OCI-LY3 (cell line): ENCODE measurements at regions not wholly inside any gene's neighbourhood (a gene's known extent, or its start where the extent isn't known, plus 50 kb on each side); places are given as distances from the start of the nearest gene placed in this dataset.

Source experiments
- CTCF ChIP-seq: fragments of 200-600, 300-600 bp; sonication (generic); IDR thresholded peaks from 2 replicates; pipeline ENCODE4 v1.5.1; 2014; ENCODE audit warnings: antibody characterized with exemption, low read length, low read depth
- EZH2phosphoT487 ChIP-seq: fragments of 200-600 bp; shearing (Covaris generic); IDR thresholded peaks from 2 replicates; pipeline ENCODE4 v1.6.1; 2018; ENCODE audit warnings: antibody characterized with exemption, mixed run types, low read depth

- TF ChIP-seq CTCF (no peak), EZH2phosphoT487 (no peak)
These were observed 1091.6 kb upstream of the TMEM132C start for GRCh38 chr12:127175361-127175760.
